Suppressor macrophage treated with lipopolysaccharide for 4 hours (primary cell): ENCODE measurements at regions not wholly inside any gene's neighbourhood (a gene's known extent, or its start where the extent isn't known, plus 50 kb on each side); places are given as distances from the start of the nearest gene placed in this dataset.
A peak's percentile ranks its signal among the peaks of the same experiment; 100 is the strongest.
"Not testable (repeated sequence)": the region's sequence is repeated elsewhere in the genome, so short reads cannot be mapped to it uniquely, and the experiment has no call there.

Source experiments
- DNase-seq: peaks from one replicate; pipeline ENCODE4 v3.0.0-alpha.2; 2020

DNA sequence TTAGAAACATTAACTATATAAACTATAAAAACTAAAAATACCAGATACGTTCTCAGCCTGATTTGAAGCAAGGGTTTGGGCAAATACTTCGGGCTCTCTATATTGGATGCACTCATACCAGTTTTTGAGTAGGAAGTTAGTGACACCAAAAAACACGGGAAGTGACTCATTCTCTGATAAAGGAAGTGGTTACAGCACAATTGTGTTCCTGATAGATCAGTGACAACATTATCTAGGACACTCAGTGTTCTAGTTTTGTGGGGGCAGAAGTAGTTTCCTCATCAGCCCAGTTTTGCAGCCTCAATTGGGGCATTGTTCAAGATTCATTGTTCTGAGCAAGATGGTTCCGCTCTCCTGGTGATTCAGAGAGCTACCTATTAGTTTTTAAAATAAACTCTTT is 469.6 kb upstream of the DPPA4 start:
- peak; percentile 60 for DNase-seq

DNA sequence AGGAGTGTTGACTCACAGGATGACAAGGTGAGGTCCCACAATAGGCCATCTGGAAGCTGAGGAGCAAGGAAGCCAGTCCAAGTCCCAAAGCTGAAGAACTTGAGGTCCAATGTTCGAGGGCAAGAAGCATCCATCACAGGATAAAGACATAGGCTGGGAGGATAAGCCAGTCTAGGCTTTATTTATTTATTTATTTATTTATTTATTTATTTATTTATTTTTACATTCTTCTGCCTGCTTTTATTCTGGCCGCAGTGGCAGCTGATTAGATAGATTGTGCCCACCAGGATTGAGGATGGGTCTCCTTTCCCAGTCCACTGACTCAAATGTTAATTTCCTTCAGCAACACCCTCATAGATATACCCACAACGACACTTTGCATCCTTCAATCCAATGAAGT is 472.2 kb upstream of the DPPA4 start:
- no peak for DNase-seq

DNA sequence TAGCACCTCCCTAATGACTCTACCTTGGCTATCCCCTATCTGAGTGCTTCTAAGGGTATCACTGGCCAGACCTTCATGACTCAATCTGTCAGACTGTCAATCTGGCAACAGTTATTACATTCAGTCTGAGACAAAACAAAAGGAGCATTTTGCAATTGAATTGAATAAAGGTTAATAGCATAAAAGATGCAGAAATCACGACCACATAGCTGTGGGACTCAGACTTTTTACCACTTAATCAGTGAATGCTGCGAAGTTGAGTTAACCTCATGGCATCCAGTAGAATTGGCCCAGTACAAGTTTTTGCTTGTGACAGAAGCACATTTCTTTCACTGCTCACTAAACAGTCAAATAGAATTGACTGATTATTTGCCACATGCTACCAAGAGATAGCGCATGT is 480.7 kb upstream of the DPPA4 start:
- DNase-seq = no peak

DNA sequence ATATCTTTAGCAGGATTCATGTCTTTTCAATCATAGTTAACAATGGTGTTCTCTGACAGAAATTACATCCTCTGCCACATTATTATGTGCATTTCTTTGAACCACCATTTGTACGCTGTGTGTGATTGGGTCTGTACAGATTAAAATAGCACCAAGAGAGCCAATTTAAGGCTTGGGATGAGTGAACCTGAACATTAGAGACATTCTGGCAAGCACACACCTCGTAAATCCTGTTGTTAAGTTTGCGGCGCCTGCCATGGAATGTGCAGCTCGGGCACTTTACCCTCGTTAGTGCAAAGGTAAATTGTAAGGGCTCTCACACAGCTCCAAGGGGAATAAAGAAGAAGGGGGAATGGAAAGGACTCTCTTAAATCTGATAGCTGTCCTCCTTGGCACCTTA is 482.4 kb upstream of the DPPA4 start:
- DNase-seq = no peak

DNA sequence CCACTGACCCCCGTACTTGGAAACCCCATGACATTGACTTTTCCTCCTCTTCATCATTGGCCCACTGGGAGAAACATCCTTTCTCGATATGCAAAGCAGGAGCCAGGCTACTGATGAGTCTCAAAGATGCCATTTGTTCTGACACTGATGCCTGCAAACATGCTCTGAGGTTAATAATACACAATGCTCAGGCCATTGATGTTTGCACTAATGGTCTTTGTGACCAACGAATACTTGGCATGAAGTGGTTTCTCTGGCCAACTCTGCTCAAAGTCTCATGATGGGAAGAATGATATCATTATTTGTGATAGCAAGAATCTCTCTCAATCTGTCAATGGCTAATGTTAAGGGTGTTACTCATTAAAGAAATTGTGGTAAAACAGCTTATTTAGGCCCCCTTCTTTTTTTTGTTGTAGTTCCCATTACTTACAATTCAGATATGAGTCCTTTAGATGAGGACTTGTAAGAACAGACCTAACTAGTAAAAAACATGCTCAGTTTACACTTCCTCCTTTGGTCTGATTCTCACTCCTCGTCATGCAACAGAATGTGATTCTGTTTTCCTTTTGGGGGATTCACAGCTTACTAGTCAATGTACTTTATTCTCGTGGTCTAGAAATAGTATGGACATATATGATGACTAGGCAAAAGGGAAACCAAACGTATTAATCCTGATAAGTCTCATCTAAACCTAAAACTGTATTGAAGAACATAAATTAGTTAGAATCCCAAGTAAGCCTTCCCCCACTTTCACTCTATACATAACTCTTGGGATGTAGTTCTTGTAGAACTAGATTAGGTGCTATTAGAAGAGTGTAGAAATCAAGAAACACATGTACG is 488.8 kb upstream of the DPPA4 start:
- no peak for DNase-seq

DNA sequence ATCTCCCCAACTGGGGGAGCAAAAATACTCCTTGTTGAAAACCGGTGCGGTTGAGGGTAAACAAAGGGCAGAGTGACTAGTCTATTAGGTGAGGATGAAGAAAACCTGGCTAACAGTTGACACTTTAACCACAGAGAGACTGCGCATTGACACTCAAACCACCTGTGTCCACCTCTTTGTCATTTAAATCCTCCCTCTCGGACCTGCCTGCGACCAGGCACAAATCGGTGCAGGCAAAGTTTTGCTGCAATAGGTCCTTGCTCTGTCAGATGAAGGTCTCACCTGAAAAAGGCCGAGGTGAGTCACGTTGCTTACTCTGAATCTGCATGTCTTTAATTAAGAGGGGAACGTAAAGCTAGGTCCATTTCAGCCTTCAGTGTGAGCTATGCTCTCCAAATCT is 494.1 kb upstream of the DPPA4 start:
- DNase-seq = no peak

DNA sequence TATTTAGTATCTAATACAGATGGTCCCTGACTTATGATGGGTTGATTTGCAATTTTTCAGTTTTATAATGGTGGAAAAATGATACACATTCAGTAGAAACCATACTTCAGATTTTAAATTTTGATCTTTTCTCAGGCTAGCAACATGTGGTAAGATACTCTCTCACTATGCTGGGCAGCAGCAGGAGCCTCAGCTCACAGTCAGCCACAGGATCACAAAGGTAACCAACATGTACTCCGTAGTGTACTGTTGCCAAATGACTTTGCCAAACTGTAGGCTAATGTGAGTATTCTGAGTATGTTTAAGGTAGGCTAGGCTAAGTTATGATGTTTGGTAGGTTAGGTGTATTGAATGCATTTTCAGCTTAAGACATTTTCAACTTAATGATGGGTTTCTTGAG is 498.6 kb upstream of the DPPA4 start:
- no peak for DNase-seq

DNA sequence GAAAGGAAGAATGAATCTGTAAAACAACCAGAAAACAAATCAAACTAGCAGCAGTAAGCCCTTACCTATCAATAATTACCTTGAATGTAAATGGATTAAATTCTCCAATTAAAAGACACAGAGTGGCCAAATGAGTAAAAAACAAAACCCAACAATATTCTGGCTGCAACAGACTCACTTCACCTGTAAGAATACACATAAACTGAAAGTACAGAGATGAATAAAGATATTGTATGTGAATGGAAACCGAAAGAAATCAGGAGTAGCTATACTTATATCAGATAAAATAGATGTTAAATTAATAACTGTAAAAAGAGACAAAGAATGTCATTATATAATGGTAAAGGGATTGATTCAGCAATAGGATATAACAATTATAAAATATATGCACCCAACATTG is 514.5 kb upstream of the DPPA4 start:
- DNase-seq = no peak

DNA sequence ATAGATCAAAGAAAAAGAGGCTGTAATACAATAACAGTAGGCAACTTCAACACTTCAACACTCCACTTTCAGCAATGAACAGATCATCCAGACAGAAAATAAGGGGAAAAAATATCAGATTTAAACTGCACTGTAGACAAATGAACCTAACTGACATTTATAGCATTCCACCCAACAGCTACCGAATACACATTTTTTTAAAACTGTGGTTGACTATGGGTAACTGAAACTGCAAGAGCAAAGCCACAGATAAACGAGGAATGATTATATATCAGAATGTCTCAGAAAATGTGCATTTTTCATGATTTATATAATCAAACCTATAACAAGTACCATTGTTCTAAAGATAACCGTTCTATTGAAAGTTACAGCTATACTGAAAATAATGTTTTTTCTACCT is 514.9 kb upstream of the DPPA4 start:
- no peak for DNase-seq

DNA sequence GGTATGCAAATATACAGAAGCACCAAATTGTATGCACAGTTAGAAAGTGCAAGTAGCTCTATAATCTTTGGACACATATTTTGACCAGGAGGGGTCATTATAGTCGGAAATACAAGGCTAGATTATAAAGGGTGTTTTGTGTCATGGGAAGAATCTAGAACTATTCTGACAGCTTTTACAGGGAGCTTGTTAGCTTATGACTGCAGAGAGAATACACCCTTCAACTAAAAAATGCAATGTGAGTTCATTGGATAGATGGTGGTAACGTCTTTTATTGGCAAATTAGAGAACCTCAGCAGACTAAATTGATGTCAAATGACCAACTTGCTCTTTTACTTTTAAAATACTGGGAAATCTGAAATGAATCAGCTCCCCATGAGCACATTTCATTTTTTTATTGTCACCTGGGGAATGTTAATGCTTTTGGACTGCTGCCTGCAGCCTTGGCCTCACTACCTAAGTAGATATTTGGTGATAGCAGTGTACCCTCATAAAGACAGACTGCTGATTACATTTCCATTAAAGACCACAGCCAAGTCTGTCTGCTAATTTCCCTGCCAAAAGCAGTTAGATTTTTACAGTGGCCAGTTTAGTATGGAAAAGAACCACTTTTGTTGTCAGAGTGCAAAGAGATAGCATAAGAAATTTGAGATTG is 515.9 kb upstream of the DPPA4 start:
- DNase-seq = no peak

DNA sequence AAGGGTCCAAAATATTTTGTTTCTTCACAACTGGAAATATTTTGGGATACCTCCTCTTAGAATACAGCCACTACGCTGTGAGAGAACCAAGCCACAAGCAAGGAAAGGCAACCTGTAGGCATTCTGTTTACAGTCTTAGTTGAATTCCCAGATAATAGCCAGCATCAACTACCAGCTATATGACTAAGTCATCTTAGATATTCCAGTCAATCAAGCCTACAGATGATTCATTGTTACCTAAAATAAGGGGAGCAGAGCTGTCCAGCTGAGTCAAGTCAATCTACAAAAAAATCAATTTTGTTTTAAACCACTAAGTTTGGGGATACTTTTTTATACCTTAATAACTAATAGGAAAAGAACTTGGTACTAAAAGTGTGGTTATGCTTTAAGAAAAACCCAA is 526.4 kb upstream of the DPPA4 start:
- DNase-seq = no peak

DNA sequence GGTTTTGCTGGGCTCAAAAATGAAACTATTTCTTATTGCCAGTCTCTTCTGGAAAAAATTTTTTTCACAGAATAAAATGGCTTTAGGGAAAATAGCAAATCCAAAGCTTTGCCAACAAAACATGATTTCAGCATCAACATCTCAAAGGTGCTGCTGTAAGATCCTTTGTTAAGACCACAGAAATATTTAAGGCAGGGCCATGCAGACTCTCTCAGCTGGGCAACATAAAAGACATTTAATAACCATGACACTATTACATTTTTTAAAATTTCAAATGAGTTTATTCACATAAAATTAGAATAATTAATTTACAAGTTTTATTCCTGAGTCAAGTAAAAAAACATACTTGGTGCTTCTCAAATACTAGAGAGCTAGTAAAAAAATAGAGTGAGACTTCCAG is 527.1 kb upstream of the DPPA4 start:
- DNase-seq = no peak

DNA sequence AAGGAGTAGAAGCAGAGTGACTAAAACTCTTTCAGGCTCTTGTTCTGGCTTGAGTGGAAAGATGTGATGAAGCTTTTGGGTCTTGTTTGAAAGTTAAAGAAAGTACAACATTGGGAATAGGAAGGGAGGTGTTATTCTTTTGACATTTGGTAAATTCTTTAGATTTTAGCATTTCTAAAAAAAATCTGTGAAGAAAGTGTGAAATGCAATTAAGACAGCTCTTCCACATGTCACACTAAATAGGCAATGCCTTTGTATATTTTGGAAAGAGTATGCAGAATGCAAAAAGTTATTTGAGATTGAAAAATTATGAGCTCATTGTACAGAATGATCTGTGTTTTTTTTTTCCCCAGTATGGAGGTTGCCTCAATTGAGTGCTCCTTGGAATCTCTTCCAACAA is 532.2 kb upstream of the DPPA4 start:
- no peak for DNase-seq

DNA sequence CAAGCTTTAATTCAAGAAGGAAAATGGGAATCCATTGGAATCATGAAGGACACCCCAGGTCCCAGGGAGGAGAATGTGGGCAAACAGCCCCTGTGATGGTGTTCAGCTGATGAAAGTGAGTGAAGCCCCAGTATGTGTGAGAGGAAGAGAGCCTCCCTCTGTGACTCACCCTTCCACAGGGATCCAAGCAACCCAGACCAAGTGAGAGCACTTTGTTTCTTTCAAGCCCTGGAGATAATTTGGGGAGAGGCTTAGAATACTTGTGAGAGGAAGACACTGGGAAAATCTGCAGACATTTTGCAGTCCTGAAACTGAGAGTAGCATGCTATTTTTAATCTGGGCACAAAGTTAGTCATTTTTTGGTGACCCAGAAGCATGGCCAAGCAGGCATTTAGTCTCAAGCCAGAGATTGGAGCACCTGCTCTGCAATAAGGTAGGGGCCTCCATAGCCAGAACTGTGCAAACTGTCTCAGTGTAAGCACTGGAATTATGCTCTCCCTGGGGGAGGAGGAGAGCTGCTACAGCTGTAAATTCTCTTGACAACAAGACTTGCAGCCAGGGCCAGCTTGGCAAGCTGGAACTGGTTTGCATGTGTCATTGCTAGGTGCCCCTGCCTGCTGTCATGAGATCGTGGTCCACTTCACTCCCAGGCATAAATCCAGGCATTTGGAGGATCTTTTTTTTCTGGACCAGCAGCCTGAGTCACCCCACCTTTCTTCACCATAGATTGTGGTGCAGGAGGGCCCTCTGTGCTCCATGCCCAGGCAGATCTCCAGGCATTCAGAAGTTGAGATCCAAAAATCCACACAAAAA is 537.8 kb upstream of the DPPA4 start:
- DNase-seq = no peak

DNA sequence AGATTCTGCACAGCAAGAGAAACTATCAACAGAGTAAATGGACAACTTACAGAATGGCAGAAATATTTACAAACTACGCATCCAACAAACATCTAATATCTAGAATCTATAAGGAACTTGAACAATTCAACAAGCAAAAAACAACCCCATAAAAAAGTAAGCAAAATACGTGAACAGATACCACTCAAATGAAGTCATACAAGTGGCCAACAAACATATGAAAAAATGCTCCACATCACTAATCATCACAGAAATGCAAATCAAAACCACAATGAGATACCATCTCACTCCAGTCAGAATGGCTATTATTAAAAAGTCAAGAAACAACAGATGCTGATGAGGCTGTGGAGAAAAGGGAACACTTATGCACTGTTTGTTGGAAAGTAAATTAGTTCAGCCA is 540.3 kb upstream of the DPPA4 start:
- DNase-seq = not testable (repeated sequence)

DNA sequence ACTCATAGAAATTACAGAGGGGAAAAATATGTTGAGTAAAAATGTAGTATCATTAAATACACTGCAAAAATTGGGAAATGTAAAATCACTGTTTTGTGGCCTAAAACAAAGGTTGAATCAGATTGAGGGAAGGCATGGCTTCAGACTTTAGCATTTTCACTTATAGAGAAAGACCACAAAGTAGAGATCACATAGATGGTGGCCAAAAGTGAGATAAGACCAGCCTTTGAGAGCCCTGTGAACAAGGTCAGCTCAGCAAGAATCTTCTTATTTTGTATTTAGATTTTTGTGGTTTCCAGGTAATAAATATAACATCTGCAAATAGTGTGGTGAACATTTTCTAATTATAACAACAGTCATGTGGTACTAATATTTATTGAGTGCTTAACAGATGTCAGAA is 544.8 kb upstream of the DPPA4 start:
- no peak for DNase-seq

DNA sequence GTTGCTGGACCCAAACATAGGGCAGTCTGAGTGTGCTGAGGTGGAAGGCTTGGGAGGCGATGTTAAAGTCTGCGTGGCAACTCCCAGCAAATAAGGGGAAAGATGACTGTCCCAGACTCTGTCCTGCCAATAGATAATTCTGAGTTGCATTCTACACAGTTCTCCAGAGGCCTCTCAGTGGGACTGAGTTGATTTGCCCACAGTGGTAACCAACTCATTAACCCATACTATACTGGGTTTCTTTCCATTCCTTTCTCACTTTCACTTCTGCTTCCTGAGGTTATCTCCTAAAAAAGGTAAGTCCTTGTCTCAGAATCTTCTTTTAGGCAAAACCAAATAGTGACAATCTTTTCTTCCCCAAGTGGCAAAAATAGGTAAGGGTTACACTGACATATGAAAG is 549.9 kb upstream of the DPPA4 start:
- DNase-seq = no peak

DNA sequence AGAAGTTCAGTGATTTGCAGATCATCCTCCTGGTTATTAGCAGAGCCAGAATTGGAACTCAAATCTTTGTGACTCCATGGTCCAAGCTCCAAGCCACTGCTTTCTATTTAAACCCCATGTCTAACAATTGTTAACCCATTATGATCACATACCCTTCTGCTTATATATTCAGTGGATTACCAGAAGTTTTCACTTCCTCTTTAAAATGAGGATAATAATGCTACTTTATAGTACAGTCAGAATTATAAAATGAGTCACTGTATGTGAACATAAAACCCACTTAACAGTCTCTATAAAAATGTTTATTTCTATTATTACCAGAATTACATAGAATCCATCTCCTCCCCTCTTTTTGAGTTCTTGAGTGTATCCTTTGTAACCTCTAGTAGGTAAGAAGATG is 550.7 kb upstream of the DPPA4 start:
- no peak for DNase-seq

DNA sequence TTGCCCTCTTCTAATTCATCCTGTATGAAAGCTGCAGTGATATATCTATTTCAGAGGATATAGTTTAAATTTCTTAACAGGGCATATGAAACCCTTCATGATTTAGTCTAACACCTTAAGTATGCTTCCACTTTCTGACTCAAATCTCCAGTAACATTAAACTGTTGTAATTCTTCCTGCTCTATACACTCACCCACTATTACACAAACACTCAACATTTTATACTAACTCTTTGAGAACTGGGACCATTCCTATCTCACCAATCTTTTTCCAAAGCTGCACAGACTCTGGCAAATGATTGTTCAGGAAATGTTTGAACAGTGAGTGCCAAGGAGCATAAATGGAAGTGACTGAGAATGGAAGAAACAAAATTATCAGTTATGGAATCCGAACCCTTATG is 560.4 kb upstream of the DPPA4 start:
- DNase-seq = no peak

DNA sequence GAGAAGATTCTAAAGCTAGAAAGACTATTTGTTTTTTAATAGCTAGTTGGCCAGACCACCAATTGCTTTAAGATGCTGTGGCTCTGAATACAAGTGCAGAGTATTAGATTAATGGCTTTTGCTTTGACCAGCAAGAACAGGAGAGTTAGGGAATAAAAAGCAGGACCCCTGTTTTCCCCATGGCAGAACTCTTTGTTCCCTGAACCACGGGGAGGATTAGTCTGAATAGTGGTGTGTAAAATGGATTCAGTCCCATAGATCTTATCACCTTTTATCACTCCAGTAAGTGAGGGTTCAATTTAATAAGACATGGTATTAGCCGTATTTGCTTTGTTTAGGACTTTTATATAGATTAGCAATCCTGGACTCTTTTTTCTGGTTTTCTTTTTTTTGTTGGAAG is 562.6 kb upstream of the DPPA4 start:
- DNase-seq = no peak

DNA sequence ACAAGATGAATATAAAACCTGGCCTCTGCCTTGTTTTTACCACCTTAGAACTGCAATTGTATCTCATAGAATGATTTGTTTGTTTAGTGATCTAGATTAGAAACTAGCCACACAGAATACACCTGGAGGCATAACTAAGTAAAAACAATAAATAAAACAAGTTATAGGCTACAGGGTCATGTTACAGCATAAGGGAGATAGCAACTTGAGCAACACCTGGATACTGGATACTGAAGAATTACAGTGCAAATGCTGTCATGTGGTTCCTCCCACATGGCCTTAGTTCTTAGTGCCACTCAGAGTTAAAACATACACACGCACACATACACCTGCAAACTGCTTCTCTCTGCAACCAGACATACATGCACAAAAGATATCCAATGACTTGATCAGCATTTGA is 563.4 kb upstream of the DPPA4 start:
- DNase-seq = no peak

DNA sequence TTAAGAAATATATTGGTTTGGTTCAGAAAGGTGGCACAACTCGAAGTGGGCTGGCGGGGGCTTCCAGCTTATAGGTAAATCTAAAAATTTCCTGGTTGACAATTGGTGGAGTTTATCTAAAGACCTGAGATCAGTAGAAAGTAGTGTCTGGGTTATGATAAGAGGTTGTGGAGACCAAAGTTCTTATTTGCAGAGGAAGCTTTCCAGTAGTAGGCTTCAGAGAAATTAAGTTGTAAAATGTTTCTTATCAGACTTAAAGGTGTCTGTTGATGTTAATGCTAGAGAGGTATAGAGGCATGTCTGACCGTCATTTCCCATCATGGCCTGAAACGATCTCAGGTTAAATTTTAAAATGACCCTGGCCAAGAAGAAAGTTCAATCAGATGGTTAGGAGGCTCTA is 565.2 kb upstream of the DPPA4 start:
- no peak for DNase-seq

DNA sequence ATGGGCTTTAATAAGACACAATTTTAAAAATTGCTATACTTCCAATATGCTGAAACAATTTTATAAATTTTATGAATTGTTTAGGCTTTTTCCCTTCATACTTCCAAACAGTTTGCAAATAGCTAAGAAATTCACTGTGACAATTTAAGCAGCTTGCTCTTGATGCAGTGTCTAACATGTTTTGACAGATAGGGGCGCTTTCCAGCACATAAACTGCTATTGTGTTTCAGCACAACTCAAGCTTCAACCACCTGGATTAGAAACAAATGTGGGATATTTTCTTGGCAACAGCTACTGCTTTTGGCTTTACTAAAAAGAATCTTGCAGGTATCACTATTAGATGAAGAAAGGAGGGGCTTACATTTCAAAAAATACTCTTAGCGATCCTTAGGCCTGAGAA is 565.8 kb upstream of the DPPA4 start:
- DNase-seq = no peak

DNA sequence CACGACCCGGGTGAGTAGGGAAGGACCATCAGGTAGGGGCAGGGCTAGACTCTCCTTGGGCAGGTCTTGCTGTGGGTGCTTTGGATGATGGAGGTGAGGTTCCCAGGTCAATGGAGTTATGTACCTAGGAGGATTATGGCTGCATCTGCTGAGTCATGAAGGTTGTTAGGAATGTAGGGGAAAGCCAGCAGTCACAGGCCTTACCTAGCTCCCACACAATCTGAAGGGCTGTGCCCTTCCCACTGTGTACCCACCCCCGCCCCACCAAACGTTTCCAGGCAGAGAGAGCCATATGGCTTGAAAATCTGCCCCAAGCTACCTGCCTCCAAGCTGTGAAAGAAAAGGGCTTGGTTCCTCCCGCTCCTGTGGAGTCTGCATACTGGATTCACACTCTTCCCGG is 573.4 kb upstream of the DPPA4 start:
- no peak for DNase-seq
